CD8-positive, alpha-beta memory T cell (primary cell): ENCODE measurements at regions not wholly inside any gene's neighbourhood (a gene's known extent, or its start where the extent isn't known, plus 50 kb on each side); places are given as distances from the start of the nearest gene placed in this dataset.
"Not testable (repeated sequence)": the region's sequence is repeated elsewhere in the genome, so short reads cannot be mapped to it uniquely, and the experiment has no call there.

Source experiments
- CTCF ChIA-PET: fragments of 350-600 bp; sonication (Branson Sonifier 250); formaldehyde crosslinking; loops from one replicate; lab custom pipeline; 2021; ENCODE audit warnings: antibody characterized with exemption; lab: Charles Lee
- POLR2A ChIA-PET: fragments of 350-600 bp; sonication (Branson Sonifier 250); formaldehyde crosslinking; loops from one replicate; lab custom pipeline; 2021; ENCODE audit warnings: antibody characterized with exemption; lab: Charles Lee
- DNase-seq, 5 donors: peaks; one replicate each; pipeline versions ENCODE4 v3.0.0 to v3.0.0-alpha.2; 2020 to 2022; ENCODE audit warnings: mixed read lengths in 1 of 5
- H3K27ac ChIP-seq: one replicate; pipeline ENCODE4 v1.7.0; 2013; ENCODE audit warnings: low read depth, mild to moderate bottlenecking, low read length, moderate library complexity
- H3K27me3 ChIP-seq: 2 replicates; pipeline ENCODE4 v1.7.0; 2013; ENCODE audit warnings: low read length, mild to moderate bottlenecking; ENCODE audit not compliant: insufficient read depth, poor library complexity, severe bottlenecking
- H3K36me3 ChIP-seq: 2 replicates; pipeline ENCODE4 v1.7.0; 2013; ENCODE audit warnings: mild to moderate bottlenecking, low read length, moderate library complexity; ENCODE audit not compliant: insufficient read depth
- H3K4me1 ChIP-seq: 2 replicates; pipeline ENCODE4 v1.7.0; 2013; ENCODE audit warnings: mild to moderate bottlenecking, low read length, moderate library complexity; ENCODE audit not compliant: insufficient read depth
- H3K4me3 ChIP-seq: 2 replicates; pipeline ENCODE4 v1.7.0; 2013; ENCODE audit warnings: mild to moderate bottlenecking, low read length
- H3K9me3 ChIP-seq: 2 replicates; pipeline ENCODE4 v1.7.0; 2013; ENCODE audit warnings: mild to moderate bottlenecking, low read length
- H3K27ac Mint-ChIP-seq, 8 donors: one replicate each; pipeline ENCODE4 v1.8.0; 2020 to 2021; ENCODE audit warnings: mixed read lengths in 8 of 8, mild to moderate bottlenecking in 6 of 8, inconsistent platforms in 3 of 8, moderate library complexity in 3 of 8
- H3K27me3 Mint-ChIP-seq, 2 donors: one replicate each; pipeline ENCODE4 v1.8.0; 2020 to 2021; ENCODE audit warnings: mixed read lengths in 2 of 2, mild to moderate bottlenecking in 1 of 2, moderate library complexity in 1 of 2
- H3K36me3 Mint-ChIP-seq, 3 donors: one replicate each; pipeline ENCODE4 v1.8.0; 2020 to 2021; ENCODE audit warnings: mixed read lengths in 3 of 3, inconsistent platforms in 1 of 3, mild to moderate bottlenecking in 1 of 3
- H3K4me1 Mint-ChIP-seq, 3 donors: one replicate each; pipeline ENCODE4 v1.8.0; 2020 to 2021; ENCODE audit warnings: mixed read lengths in 3 of 3, inconsistent platforms in 1 of 3, mild to moderate bottlenecking in 1 of 3
- H3K4me3 Mint-ChIP-seq, 7 donors: one replicate each; pipeline ENCODE4 v1.8.0; 2020 to 2021; ENCODE audit warnings: mixed read lengths in 7 of 7, mild to moderate bottlenecking in 6 of 7, moderate library complexity in 4 of 7, inconsistent platforms in 2 of 7
- H3K9me3 Mint-ChIP-seq, 5 donors: one replicate each; pipeline ENCODE4 v1.8.0; 2020 to 2022; ENCODE audit warnings: mixed read lengths in 5 of 5, mild to moderate bottlenecking in 3 of 5, moderate library complexity in 2 of 5, inconsistent platforms in 1 of 5

DNA sequence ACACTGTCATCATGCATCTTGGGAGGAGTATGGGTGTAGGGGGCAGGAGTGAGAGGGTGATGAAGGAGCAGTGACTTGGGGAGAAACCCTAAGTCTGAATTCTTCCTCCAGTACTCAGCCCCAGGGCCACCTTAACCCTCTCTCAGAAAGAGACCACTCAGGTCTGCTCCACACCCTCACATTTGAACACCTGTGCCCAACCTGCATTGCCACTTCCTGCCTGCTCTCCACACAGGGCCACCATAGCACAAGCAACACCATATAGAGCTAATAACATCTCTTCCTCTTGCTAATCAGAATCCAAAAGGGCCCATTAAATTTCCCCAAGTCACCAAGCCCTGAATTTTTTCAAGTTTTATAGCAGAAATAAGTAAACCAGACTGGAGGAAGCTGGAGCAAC, 278.7 kb downstream of the KDM5D start:
- Mint-ChIP-seq H3K4me3 (no peak overlapping the region), H3K4me1 (peaks cover 0 to 20% (median 0%) of the 10 kb centered on the region in 3 donors), H3K36me3 (peaks cover 0 to 12% (median 0%) of the 10 kb centered on the region in 3 donors), H3K27me3 (no peaks in the 10 kb centered on the region), H3K9me3 (no peaks in the 10 kb centered on the region), H3K27ac (peak overlapping the region in 1 of 8 donors; percentile 45)
- Histone ChIP-seq H3K9me3 (no peaks in the 10 kb centered on the region), H3K4me1 (peaks cover 11% of the 10 kb centered on the region), H3K36me3 (no peaks in the 10 kb centered on the region), H3K27ac (no peak overlapping the region), H3K27me3 (no peaks in the 10 kb centered on the region), H3K4me3 (no peak overlapping the region)
- POLR2A ChIA-PET = no interaction called here
- no peak for DNase-seq
- CTCF ChIA-PET = no interaction called here

DNA sequence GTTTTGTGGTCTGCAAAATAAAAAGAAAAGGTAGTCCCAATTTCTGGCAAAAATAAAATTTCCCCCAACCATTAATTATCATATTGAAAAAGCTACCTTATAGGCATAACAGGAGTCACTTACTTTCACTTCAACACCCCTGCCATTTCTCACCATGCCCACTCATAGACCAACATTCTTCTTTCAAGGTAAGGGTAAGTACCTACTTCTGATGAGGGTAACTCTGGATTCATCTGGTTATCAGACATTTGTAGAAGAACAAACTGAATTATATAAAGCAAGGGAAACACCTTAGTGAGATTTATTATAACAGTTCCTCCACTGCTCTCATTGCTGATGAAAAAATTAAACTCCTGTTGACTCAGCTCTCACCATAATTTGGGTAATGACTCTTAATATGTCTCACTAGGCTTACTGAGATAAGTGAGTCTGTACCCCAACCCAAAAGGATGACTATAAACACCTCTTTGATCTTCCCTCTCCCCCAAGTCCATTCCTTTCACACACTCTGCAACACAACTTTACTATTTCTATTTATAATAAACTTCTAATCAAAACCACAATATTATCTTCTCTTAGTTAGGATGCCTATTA, 287.6 kb downstream of the KDM5D start:
- no peaks in the 10 kb centered on the region for H3K4me1 ChIP-seq
- no peaks in the 10 kb centered on the region for H3K36me3 ChIP-seq
- H3K9me3 ChIP-seq = no peaks in the 10 kb centered on the region
- Mint-ChIP-seq H3K27ac (no peak overlapping the region), H3K36me3 (peaks cover 0 to 34% (median 0%) of the 10 kb centered on the region in 3 donors), H3K4me3 (no peak overlapping the region), H3K27me3 (no peaks in the 10 kb centered on the region), H3K9me3 (peaks cover 0 to 3% (median 0%) of the 10 kb centered on the region in 5 donors), H3K4me1 (no peaks in the 10 kb centered on the region)
- DNase-seq = no peak
- ChIA-PET CTCF (no interaction called here), POLR2A (no interaction called here)
- H3K4me3 ChIP-seq = no peak overlapping the region
- H3K27me3 ChIP-seq = no peaks in the 10 kb centered on the region
- no peak overlapping the region for H3K27ac ChIP-seq

DNA sequence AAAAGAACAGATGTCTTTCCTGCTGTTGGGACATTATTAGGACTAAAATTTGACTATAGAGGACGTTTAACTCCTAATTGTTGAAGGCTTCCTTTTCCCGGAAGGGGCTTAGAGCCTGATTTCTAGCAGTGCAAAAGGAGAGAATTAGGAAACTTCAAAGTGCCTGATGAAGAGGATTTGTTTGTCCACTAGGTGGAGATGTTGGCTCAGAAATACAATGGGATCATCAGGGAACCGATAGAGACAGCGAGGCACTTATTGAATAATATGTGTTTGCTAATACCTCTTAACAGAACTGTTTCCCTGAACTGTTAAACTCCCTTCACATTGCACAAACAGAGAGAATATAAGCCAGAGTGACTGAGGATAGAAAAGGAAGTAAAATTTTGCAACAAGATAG, 311.5 kb downstream of the KDM5D start:
- peaks cover 7% of the 10 kb centered on the region for H3K4me1 ChIP-seq
- DNase-seq = peak in 1 of 5 donors; percentile 0
- no peak overlapping the region for H3K4me3 Mint-ChIP-seq
- no peaks in the 10 kb centered on the region for H3K36me3 ChIP-seq
- no peaks in the 10 kb centered on the region for H3K27me3 ChIP-seq
- no peak overlapping the region for H3K4me3 ChIP-seq
- no peak overlapping the region for H3K27ac Mint-ChIP-seq
- ChIA-PET POLR2A (no interaction called here), CTCF (interaction anchor here (1.1 to 5.1 kb wide), 3 partner anchors 65 to 138 kb away, joined by 3 to 27 read pairs (median 4); no protein-coding TSS in a partner anchor)
- H3K36me3 Mint-ChIP-seq = no peaks in the 10 kb centered on the region
- H3K4me1 Mint-ChIP-seq = peaks cover 0 to 5% (median 0%) of the 10 kb centered on the region in 3 donors
- H3K27ac ChIP-seq = no peak overlapping the region
- peaks cover 0 to 3% of the 10 kb centered on the region in 2 donors for H3K27me3 Mint-ChIP-seq
- no peaks in the 10 kb centered on the region for H3K9me3 Mint-ChIP-seq
- H3K9me3 ChIP-seq = no peaks in the 10 kb centered on the region

DNA sequence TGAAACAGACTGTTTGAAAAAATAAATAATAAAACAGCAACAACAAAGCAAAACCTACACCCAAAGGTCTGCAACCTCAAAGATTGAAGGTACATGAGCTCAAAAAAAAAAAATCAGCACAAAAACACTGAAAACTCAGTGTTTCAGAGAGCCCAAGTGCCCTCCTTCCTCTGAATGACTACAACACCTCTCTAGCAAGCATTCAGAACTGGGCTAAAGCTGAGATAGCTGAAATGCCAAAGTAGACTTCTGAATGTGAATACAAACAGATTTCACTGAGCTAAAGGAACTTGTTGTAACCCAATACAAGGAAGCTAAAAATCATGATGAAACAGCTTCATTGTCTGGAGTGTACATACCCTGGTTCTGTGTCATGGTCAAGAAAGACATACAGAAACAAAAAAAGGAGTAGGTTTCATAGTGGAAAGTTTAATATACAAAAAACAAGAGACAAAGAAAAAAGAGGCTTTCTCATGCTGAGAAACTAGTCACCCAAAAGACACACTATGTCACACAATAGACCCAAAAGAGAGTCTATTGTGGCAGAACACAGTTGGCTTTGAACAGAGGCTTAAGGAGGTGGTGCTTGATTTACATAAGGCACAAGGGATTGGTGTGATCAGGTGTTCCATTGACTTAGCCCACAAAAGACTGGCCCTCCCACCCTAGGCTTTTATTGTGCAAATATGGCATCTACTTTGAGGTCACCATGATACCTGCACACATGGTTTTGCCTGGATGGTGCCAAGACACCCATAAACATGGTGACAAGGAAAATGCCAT, 316.6 kb downstream of the KDM5D start:
- DNase-seq = no peak
- Mint-ChIP-seq H3K27ac (no peak overlapping the region), H3K27me3 (peaks cover 0 to 18% of the 10 kb centered on the region in 2 donors), H3K4me1 (peaks cover 0 to under 1% (median 0%) of the 10 kb centered on the region in 3 donors), H3K9me3 (no peaks in the 10 kb centered on the region), H3K4me3 (no peak overlapping the region), H3K36me3 (no peaks in the 10 kb centered on the region)
- Histone ChIP-seq H3K36me3 (no peaks in the 10 kb centered on the region), H3K9me3 (no peaks in the 10 kb centered on the region), H3K27ac (no peak overlapping the region), H3K27me3 (no peaks in the 10 kb centered on the region), H3K4me3 (no peak overlapping the region), H3K4me1 (peaks cover 6% of the 10 kb centered on the region)
- POLR2A ChIA-PET = no interaction called here
- CTCF ChIA-PET = no interaction called here

DNA sequence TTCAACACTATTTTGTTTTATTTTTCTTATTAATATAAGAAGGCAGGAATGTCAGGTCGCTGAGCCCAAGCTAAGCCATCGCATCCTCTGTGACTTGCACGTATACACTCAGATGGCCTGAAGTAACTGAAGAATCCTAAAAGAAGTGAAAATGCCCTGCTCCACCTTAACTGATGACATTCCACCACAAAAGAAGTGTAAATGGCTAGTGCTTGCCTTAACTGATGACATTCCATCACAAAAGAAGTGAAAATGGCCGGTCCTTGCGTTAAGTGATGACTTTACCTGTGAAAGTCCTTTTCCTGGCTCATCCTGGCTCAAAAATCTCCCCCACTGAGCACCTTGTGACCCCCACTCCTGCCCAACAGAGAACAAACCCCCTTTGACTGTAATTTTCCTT, 317.3 kb downstream of the KDM5D start:
- H3K4me3 ChIP-seq, H3K4me1 ChIP-seq: not testable (repeated sequence)

DNA sequence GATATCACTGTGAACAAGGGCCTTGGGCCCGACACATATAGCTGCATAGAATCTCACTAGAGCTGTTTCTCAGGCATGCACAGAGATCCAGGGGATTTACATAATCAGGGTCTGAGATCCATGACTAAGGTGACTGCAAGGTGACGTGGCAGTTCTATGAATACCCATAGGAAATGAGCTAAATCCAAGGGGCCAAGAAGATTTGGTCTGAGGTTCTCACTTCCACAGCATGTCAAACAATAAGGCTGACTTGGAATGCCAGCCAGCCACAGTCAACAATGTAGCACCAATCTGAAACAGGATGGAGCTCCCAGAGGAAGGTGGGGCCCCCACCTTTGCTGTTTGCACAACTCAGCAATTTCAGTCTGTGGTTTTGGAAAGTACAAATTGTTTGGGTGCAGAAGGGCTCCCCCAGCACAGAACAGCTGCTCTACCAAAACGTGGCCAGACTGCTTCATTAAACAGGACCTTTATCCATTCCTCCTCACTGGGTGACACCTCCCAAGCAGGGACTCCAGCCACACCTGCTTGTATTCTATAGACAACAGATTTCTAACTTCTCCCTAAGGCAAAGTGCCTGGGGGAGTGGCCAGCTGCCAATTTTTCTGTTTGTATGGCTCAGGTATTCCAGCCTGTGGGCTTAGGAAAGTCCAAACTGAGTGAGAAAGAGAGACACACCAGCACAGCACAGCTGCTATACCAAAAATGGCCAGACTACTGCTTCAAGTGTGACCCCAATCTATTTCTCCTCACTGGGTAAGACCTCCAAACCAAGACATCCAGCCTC, 333.4 kb downstream of the KDM5D start:
- peaks cover 0 to 3% (median 0%) of the 10 kb centered on the region in 3 donors for H3K4me1 Mint-ChIP-seq
- H3K4me3 ChIP-seq = no peak overlapping the region
- no peaks in the 10 kb centered on the region for H3K27me3 ChIP-seq
- no peaks in the 10 kb centered on the region for H3K36me3 Mint-ChIP-seq
- no peak overlapping the region for H3K27ac ChIP-seq
- H3K4me1 ChIP-seq = no peaks in the 10 kb centered on the region
- no peaks in the 10 kb centered on the region for H3K9me3 ChIP-seq
- no peak overlapping the region for H3K4me3 Mint-ChIP-seq
- no peaks in the 10 kb centered on the region for H3K9me3 Mint-ChIP-seq
- no peaks in the 10 kb centered on the region for H3K36me3 ChIP-seq
- ChIA-PET POLR2A (no interaction called here), CTCF (no interaction called here)
- H3K27ac Mint-ChIP-seq = no peak overlapping the region
- H3K27me3 Mint-ChIP-seq = no peaks in the 10 kb centered on the region
- no peak for DNase-seq

More for the DNA sequence above, 317.3 kb downstream of the KDM5D start:
- H3K27me3 ChIP-seq, H3K9me3 Mint-ChIP-seq, H3K4me3 Mint-ChIP-seq, H3K27ac ChIP-seq, H3K27ac Mint-ChIP-seq, H3K4me1 Mint-ChIP-seq, H3K36me3 Mint-ChIP-seq, POLR2A ChIA-PET, H3K9me3 ChIP-seq, DNase-seq, H3K36me3 ChIP-seq, CTCF ChIA-PET: not testable (repeated sequence)
- H3K27me3 Mint-ChIP-seq = peaks cover 0 to 26% of the 10 kb centered on the region in 2 donors

DNA sequence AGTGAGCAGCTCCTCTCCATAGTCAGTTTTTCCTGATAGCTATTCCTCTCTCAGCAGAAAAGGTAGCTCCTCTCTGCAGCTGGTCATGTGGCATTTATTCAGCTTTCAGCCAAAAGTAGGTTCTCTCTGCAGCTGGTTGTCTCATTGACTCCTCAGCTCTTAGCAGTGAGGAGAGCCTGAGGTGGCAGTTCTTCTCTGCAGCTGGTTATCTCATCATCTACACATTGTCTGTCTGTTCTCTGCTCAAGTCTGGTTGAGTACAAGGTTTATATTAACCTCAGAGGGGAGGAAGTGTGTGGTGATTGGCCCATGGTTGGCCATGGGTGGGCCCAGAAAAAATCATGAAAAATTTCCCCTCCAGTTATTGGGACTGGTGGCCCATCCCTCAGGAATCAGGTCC, 338.3 kb downstream of the KDM5D start:
- POLR2A ChIA-PET = no interaction called here
- no peak for DNase-seq
- H3K27ac Mint-ChIP-seq = no peak overlapping the region
- H3K4me3 ChIP-seq = no peak overlapping the region
- H3K27me3 ChIP-seq = no peaks in the 10 kb centered on the region
- H3K36me3 ChIP-seq = no peaks in the 10 kb centered on the region
- no peaks in the 10 kb centered on the region for H3K9me3 ChIP-seq
- H3K9me3 Mint-ChIP-seq = no peaks in the 10 kb centered on the region
- H3K27me3 Mint-ChIP-seq = no peaks in the 10 kb centered on the region
- no peaks in the 10 kb centered on the region for H3K4me1 ChIP-seq
- peaks cover 0 to 6% (median 0%) of the 10 kb centered on the region in 3 donors for H3K4me1 Mint-ChIP-seq
- no peaks in the 10 kb centered on the region for H3K36me3 Mint-ChIP-seq
- H3K27ac ChIP-seq = no peak overlapping the region
- CTCF ChIA-PET = no interaction called here
- H3K4me3 Mint-ChIP-seq = no peak overlapping the region

DNA sequence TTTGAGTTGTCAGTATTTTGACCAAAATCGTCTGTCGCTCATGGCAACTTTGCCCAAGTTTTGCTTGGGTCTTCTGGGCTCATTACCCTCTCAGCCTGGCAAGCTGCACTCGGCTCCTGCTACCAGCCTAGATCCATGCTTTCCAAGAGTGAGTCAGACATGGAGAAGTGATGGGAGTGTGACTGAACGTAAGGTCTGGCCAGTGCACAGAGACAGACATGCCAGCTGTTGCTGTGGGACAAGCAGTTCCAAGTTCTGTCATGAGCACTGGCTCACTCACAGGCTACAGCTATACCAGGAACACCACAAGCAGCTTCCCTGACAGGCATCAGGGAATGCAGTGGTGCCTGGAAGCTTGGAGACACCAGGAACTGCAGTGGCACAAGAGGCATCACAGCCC, 338.9 kb downstream of the KDM5D start:
- no peak overlapping the region for H3K4me3 ChIP-seq
- H3K4me1 ChIP-seq = no peaks in the 10 kb centered on the region
- no peak overlapping the region for H3K27ac ChIP-seq
- no peaks in the 10 kb centered on the region for H3K36me3 ChIP-seq
- Mint-ChIP-seq H3K4me1 (peaks cover 0 to 6% (median 0%) of the 10 kb centered on the region in 3 donors), H3K27ac (no peak overlapping the region), H3K9me3 (no peaks in the 10 kb centered on the region), H3K27me3 (peaks cover 0 to 1% of the 10 kb centered on the region in 2 donors), H3K4me3 (no peak overlapping the region), H3K36me3 (no peaks in the 10 kb centered on the region)
- H3K9me3 ChIP-seq = no peaks in the 10 kb centered on the region
- CTCF ChIA-PET = no interaction called here
- POLR2A ChIA-PET = no interaction called here
- no peaks in the 10 kb centered on the region for H3K27me3 ChIP-seq
- no peak for DNase-seq
